Gastroesophageal sphincter (tissue), 3 donors: ENCODE measurements at regions not wholly inside any gene's neighbourhood (a gene's known extent, or its start where the extent isn't known, plus 50 kb on each side); places are given as distances from the start of the nearest gene placed in this dataset.

ENCODE experiments used
- POLR2A ChIP-seq, 2 donors: fragments of 450-650 bp; IDR thresholded peaks; one replicate each; pipeline ENCODE4 v1.6.1; 2017; ENCODE audit warnings: antibody characterized with exemption in 2 of 2, mild to moderate bottlenecking in 2 of 2, moderate library complexity in 1 of 2
- TF ChIP-seq, protein P1 (sequence below), 4 experiments: fragments of 200-600 bp in 2 of 4; fragments of 450-650 bp in 2 of 4; sonication (generic) in 1 of 4; IDR thresholded peaks; one replicate each; pipeline ENCODE4 v1.5.1; 2017 to 2019; ENCODE audit warnings: antibody characterized with exemption in 4 of 4, mild to moderate bottlenecking in 2 of 4, moderate library complexity in 2 of 4

GRCh38 chr2:220315098-220315823, 687.8 kb downstream of the SLC4A3 start:
- TF ChIP-seq, protein P1, sequence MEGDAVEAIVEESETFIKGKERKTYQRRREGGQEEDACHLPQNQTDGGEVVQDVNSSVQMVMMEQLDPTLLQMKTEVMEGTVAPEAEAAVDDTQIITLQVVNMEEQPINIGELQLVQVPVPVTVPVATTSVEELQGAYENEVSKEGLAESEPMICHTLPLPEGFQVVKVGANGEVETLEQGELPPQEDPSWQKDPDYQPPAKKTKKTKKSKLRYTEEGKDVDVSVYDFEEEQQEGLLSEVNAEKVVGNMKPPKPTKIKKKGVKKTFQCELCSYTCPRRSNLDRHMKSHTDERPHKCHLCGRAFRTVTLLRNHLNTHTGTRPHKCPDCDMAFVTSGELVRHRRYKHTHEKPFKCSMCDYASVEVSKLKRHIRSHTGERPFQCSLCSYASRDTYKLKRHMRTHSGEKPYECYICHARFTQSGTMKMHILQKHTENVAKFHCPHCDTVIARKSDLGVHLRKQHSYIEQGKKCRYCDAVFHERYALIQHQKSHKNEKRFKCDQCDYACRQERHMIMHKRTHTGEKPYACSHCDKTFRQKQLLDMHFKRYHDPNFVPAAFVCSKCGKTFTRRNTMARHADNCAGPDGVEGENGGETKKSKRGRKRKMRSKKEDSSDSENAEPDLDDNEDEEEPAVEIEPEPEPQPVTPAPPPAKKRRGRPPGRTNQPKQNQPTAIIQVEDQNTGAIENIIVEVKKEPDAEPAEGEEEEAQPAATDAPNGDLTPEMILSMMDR (IDR thresholded peaks at IDR 0.05), result no peak
- no peak for TF ChIP-seq POLR2A (IDR thresholded peaks at IDR 0.05)
